ENCODE measurements at regions not wholly inside any gene's neighbourhood (a gene's known extent, or its start where the extent isn't known, plus 50 kb on each side); places are given as distances from the start of the nearest gene placed in this dataset.

GRCh38 chr22:49476176-49476575 is 351.5 kb downstream of the BRD1 start:
- TF ChIP-seq EZH2 (IDR thresholded peaks at IDR 0.05; ENCODE audit: borderline replicate concordance, insufficient read depth, low read depth, low read length, poor library complexity, severe bottlenecking) (no peak), CTCF (IDR thresholded peaks at IDR 0.05) (no peak)
